ENCODE measurements at regions not wholly inside any gene's neighbourhood (a gene's known extent, or its start where the extent isn't known, plus 50 kb on each side); places are given as distances from the start of the nearest gene placed in this dataset.

DNA sequence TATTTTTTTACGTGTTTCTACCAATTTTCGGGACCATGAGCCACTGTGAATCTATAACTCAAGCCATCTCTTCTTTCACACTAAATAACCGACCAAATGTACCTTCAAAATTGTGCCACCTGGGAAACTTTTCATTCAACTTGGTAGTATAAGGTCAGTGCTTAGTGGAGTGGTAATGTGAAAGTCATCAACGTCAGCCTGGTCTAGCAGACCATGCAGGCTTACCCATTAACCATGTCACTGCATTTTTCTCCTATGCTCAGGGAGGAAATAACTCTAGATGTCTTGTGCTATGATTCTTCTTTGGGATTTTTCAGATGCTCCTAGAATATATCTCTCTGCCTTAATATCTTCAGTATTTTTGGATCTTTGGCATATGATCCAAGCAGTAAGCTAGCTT, 1075.4 kb upstream of the POT1 start:
- TF ChIP-seq, protein P1, sequence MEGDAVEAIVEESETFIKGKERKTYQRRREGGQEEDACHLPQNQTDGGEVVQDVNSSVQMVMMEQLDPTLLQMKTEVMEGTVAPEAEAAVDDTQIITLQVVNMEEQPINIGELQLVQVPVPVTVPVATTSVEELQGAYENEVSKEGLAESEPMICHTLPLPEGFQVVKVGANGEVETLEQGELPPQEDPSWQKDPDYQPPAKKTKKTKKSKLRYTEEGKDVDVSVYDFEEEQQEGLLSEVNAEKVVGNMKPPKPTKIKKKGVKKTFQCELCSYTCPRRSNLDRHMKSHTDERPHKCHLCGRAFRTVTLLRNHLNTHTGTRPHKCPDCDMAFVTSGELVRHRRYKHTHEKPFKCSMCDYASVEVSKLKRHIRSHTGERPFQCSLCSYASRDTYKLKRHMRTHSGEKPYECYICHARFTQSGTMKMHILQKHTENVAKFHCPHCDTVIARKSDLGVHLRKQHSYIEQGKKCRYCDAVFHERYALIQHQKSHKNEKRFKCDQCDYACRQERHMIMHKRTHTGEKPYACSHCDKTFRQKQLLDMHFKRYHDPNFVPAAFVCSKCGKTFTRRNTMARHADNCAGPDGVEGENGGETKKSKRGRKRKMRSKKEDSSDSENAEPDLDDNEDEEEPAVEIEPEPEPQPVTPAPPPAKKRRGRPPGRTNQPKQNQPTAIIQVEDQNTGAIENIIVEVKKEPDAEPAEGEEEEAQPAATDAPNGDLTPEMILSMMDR (IDR thresholded peaks at IDR 0.05) = no peak
- no peak for TF ChIP-seq POLR2A (IDR thresholded peaks at IDR 0.05)

Data from testis (tissue), 2 donors.